ENCODE measurements at regions not wholly inside any gene's neighbourhood (a gene's known extent, or its start where the extent isn't known, plus 50 kb on each side); places are given as distances from the start of the nearest gene placed in this dataset.

GRCh38 chr18:76594966-76595365 is 99.9 kb upstream of the ZNF516 start (continued):
- TF ChIP-seq, protein P1, sequence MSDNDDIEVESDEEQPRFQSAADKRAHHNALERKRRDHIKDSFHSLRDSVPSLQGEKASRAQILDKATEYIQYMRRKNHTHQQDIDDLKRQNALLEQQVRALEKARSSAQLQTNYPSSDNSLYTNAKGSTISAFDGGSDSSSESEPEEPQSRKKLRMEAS (IDR thresholded peaks at IDR 0.05; ENCODE audit: low read depth) = no peak
- TF ChIP-seq RAD21 (IDR thresholded peaks at IDR 0.05; ENCODE audit: low read length) (no peak), ELF1 (IDR thresholded peaks at IDR 0.05) (no peak), YY1 (IDR thresholded peaks at IDR 0.05; ENCODE audit: low read depth) (no peak), NRF1 (IDR thresholded peaks at IDR 0.05; ENCODE audit: low read depth, low read length) (no peak)
- TF ChIP-seq, protein P2, sequence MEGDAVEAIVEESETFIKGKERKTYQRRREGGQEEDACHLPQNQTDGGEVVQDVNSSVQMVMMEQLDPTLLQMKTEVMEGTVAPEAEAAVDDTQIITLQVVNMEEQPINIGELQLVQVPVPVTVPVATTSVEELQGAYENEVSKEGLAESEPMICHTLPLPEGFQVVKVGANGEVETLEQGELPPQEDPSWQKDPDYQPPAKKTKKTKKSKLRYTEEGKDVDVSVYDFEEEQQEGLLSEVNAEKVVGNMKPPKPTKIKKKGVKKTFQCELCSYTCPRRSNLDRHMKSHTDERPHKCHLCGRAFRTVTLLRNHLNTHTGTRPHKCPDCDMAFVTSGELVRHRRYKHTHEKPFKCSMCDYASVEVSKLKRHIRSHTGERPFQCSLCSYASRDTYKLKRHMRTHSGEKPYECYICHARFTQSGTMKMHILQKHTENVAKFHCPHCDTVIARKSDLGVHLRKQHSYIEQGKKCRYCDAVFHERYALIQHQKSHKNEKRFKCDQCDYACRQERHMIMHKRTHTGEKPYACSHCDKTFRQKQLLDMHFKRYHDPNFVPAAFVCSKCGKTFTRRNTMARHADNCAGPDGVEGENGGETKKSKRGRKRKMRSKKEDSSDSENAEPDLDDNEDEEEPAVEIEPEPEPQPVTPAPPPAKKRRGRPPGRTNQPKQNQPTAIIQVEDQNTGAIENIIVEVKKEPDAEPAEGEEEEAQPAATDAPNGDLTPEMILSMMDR (IDR thresholded peaks at IDR 0.05) = no peak

GRCh38 chr18:76593843-76594242 is 98.8 kb upstream of the ZNF516 start:
- TF ChIP-seq SMC3 (IDR thresholded peaks at IDR 0.05; ENCODE audit: low read depth, low read length) (no peak), SIN3A (IDR thresholded peaks at IDR 0.05; ENCODE audit: borderline replicate concordance, low read depth, low read length) (no peak), MXI1 (IDR thresholded peaks at IDR 0.05; ENCODE audit: low read depth, low read length) (no peak), RCOR1 (IDR thresholded peaks at IDR 0.05; ENCODE audit: low read length) (no peak), EP300 (IDR thresholded peaks at IDR 0.05; ENCODE audit: borderline replicate concordance in 1 of 2, low read depth in 1 of 2, low read length in 1 of 2) (no peak), TAF1 (IDR thresholded peaks at IDR 0.05; ENCODE audit: borderline replicate concordance, low read depth, low read length) (no peak), RAD21 (IDR thresholded peaks at IDR 0.05; ENCODE audit: low read length) (no peak), MEF2A (IDR thresholded peaks at IDR 0.05; ENCODE audit: borderline replicate concordance, low read depth) (no peak), YY1 (IDR thresholded peaks at IDR 0.05; ENCODE audit: low read depth) (no peak), NRF1 (IDR thresholded peaks at IDR 0.05; ENCODE audit: low read depth, low read length) (no peak)
- TF ChIP-seq, protein P2 (IDR thresholded peaks at IDR 0.05) = no peak

More at GRCh38 chr18:76593843-76594242, 98.8 kb upstream of the ZNF516 start:
- no peak overlapping the region for H3K4me3 ChIP-seq (ENCODE audit: low read depth in 2 of 2, low read length in 1 of 2)
- H3F3A ChIP-seq (replicated peaks; ENCODE audit: insufficient read depth) = no peaks in the 10 kb centered on the region
- no peaks in the 10 kb centered on the region for H4K20me1 ChIP-seq (ENCODE audit: insufficient read depth)
- POLR2A ChIA-PET = no interaction called here
- no peaks in the 10 kb centered on the region for H3K9me3 ChIP-seq
- no peaks in the 10 kb centered on the region for H3K4me1 ChIP-seq (ENCODE audit: control insufficient read depth in 1 of 2, insufficient read depth in 2 of 2, low read depth in 1 of 2, low read length in 1 of 2)
- H3K9me2 ChIP-seq = no peaks in the 10 kb centered on the region
- CTCF ChIA-PET = interaction anchor here (0.6 kb wide), 1 partner anchor 142 kb away, joined by 4 read pairs; no protein-coding TSS in a partner anchor
- no peaks in the 10 kb centered on the region for H3K36me3 ChIP-seq (replicated peaks in 1 of 2; ENCODE audit: control insufficient read depth in 1 of 2, insufficient read depth in 2 of 2, low read length in 1 of 2)
- H3K79me2 ChIP-seq (ENCODE audit: insufficient read depth) = no peaks in the 10 kb centered on the region
- no peak overlapping the region for H3K27ac ChIP-seq (ENCODE audit: low read depth in 2 of 2, low read length in 1 of 2)
- H3K4me2 ChIP-seq = no peak overlapping the region
- no peak overlapping the region for H3K9ac ChIP-seq
- H2AFZ ChIP-seq (ENCODE audit: low read depth) = no peak overlapping the region
- WGBS (ENCODE audit: low lambda C conversion rate) = 15% methylated on average over 2 of the region's 2 CpGs
- no peak for DNase-seq
- H3K27me3 ChIP-seq (ENCODE audit: insufficient read depth) = no peaks in the 10 kb centered on the region

Data from SK-N-SH (cell line).